A549 (cell line): ENCODE measurements at regions not wholly inside any gene's neighbourhood (a gene's known extent, or its start where the extent isn't known, plus 50 kb on each side); places are given as distances from the start of the nearest gene placed in this dataset.

Experiments
- ATAC-seq, 2 experiments: fragments of 200-7000 bp in 1 of 2; fragments of >200 bp in 1 of 2; cut with Nextera tagmentation in 1 of 2; cut with Tn5 transposase in 1 of 2; 3 replicates each; pipeline versions ENCODE4 v1.8.0 to v1.9.1; 2018 to 2020; ENCODE audit warnings: mild to moderate bottlenecking in 1 of 2, moderate library complexity in 1 of 2
- CTCF ChIA-PET: fragments of 300-600 bp; sonication (Branson Sonifier 250); formaldehyde crosslinking; extraction: SDS; loops from one replicate; lab custom pipeline; 2021; ENCODE audit warnings: antibody characterized with exemption, inconsistent platforms; lab: Yijun Ruan, JAX
- POLR2A ChIA-PET: fragments of 350-600 bp; formaldehyde crosslinking; extraction: SDS; loops from one replicate; lab custom pipeline; 2021; ENCODE audit warnings: antibody characterized with exemption, inconsistent platforms; lab: Yijun Ruan, JAX
- DNase-seq, 2 experiments: peaks; one replicate each; pipeline versions ENCODE4 v3.0.0 to v3.0.0-alpha.2; 2011 to 2016; ENCODE audit warnings: low read depth in 1 of 2, low spot score in 1 of 2
- FAIRE-seq: peaks from 2 replicates; lab custom pipeline; 2011; peaks lifted over from hg19 to GRCh38; lab: Jason Lieb, UNC
- H3K27ac ChIP-seq, 2 experiments: fragments of >200 bp; sonication (Bioruptor Twin); formaldehyde crosslinking; 3 replicates each; pipeline ENCODE4 v1.5.1; 2016 to 2017
- H3K4me1 ChIP-seq: fragments of >200 bp; sonication (Bioruptor Twin); formaldehyde crosslinking; 3 replicates; pipeline ENCODE4 v1.6.1; 2016
- H3K4me2 ChIP-seq: fragments of >200 bp; sonication (Bioruptor Twin); formaldehyde crosslinking; 3 replicates; pipeline ENCODE4 v1.6.1; 2016
- H3K4me3 ChIP-seq: fragments of >200 bp; sonication (Bioruptor Twin); formaldehyde crosslinking; 3 replicates; pipeline ENCODE4 v1.5.1; 2016
- H3K9me3 ChIP-seq: fragments of >200 bp; sonication (Bioruptor Twin); formaldehyde crosslinking; 3 replicates; pipeline ENCODE4 v1.6.1; 2016
- ATOH8 ChIP-seq: fragments of 250-450 bp; sonication (Bioruptor Pico); IDR thresholded peaks from 2 replicates; pipeline ENCODE4 v1.5.0; 2020; ENCODE audit warnings: low read depth, mild to moderate bottlenecking, moderate library complexity
- BCL3 ChIP-seq: fragments of >200 bp; sonication (Bioruptor Twin); formaldehyde crosslinking; IDR thresholded peaks from 3 replicates; pipeline ENCODE4 v1.6.1; 2016
- CBX8 ChIP-seq: fragments of 200-600 bp; sonication (generic); IDR thresholded peaks from 2 replicates; pipeline ENCODE4 v1.6.1; 2016
- CHD2 ChIP-seq: fragments of 150-350 bp; IDR thresholded peaks from 2 replicates; pipeline ENCODE4 v1.6.1; 2014; ENCODE audit warnings: low read length; ENCODE audit not compliant: partially characterized antibody
- CHD4 ChIP-seq: fragments of 200-600 bp; sonication (generic); IDR thresholded peaks from 2 replicates; pipeline ENCODE4 v1.6.1; 2016; ENCODE audit warnings: antibody characterized with exemption, mild to moderate bottlenecking, borderline replicate concordance
- EHMT2 ChIP-seq: fragments of 200-600 bp; sonication (generic); IDR thresholded peaks from 2 replicates; pipeline ENCODE4 v1.6.1; 2016; ENCODE audit warnings: antibody characterized with exemption, low read depth, mild to moderate bottlenecking, moderate library complexity
- FOXS1 ChIP-seq: fragments of 250-450 bp; sonication (Bioruptor Pico); IDR thresholded peaks from 2 replicates; pipeline ENCODE4 v1.5.0; 2020; ENCODE audit warnings: mild to moderate bottlenecking, moderate library complexity
- HEYL ChIP-seq: fragments of 250-450 bp; sonication (Bioruptor Pico); IDR thresholded peaks from 2 replicates; pipeline ENCODE4 v1.8.0; 2021; ENCODE audit warnings: mild to moderate bottlenecking, moderate library complexity
- HMGXB4 ChIP-seq: fragments of 250-450 bp; sonication (Bioruptor Pico); IDR thresholded peaks from 2 replicates; pipeline ENCODE4 v1.5.0; 2021; ENCODE audit warnings: mild to moderate bottlenecking, moderate library complexity, borderline replicate concordance
- HOXA7 ChIP-seq: fragments of 250-450 bp; sonication (Bioruptor Pico); IDR thresholded peaks from 2 replicates; pipeline ENCODE4 v1.5.0; 2020; ENCODE audit warnings: mild to moderate bottlenecking, moderate library complexity
- HOXB5 ChIP-seq: fragments of 250-450 bp; sonication (Bioruptor Pico); IDR thresholded peaks from 2 replicates; pipeline ENCODE4 v1.5.0; 2020; ENCODE audit warnings: mild to moderate bottlenecking, moderate library complexity
- JUN ChIP-seq, 2 experiments: fragments of >200 bp; sonication (Bioruptor Twin); formaldehyde crosslinking; IDR thresholded peaks; 2 replicates in 1 of 2; 3 replicates in 1 of 2; pipeline ENCODE4 v1.6.1; 2016 to 2017
- NFE2L2 ChIP-seq: fragments of 150-350 bp; conservative IDR thresholded peaks from 2 replicates; pipeline ENCODE4 v1.6.1; 2014; ENCODE audit warnings: low read length
- NR3C1 ChIP-seq: fragments of >200 bp; sonication (Bioruptor Twin); formaldehyde crosslinking; IDR thresholded peaks from 3 replicates; pipeline ENCODE4 v1.6.1; 2017
- PHF8 ChIP-seq: fragments of 200-600 bp; sonication (generic); IDR thresholded peaks from 2 replicates; pipeline ENCODE4 v1.6.1; 2016; ENCODE audit warnings: low read depth, mild to moderate bottlenecking, antibody characterized with exemption, moderate library complexity, borderline replicate concordance
- SMC3 ChIP-seq: fragments of >200 bp; sonication (Bioruptor Twin); formaldehyde crosslinking; IDR thresholded peaks from 3 replicates; pipeline ENCODE4 v1.6.1; 2018; ENCODE audit warnings: inconsistent platforms
- SREBF2 ChIP-seq: fragments of 450-650 bp; IDR thresholded peaks from 2 replicates; pipeline ENCODE4 v1.6.1; 2014; ENCODE audit warnings: mild to moderate bottlenecking, moderate library complexity
- TFCP2L1 ChIP-seq: fragments of 250-450 bp; sonication (Bioruptor Pico); IDR thresholded peaks from 2 replicates; pipeline ENCODE4 v1.5.0; 2021; ENCODE audit warnings: mild to moderate bottlenecking
- TP53 ChIP-seq: fragments of 250-450 bp; sonication (Bioruptor Pico); IDR thresholded peaks from 2 replicates; pipeline ENCODE4 v1.5.0; 2021; ENCODE audit warnings: mild to moderate bottlenecking, moderate library complexity
- ZC3H11A ChIP-seq: fragments of 450-650 bp; IDR thresholded peaks from 2 replicates; pipeline ENCODE4 v1.6.1; 2014; ENCODE audit warnings: antibody characterized with exemption, mild to moderate bottlenecking
- ZFP36 ChIP-seq: fragments of 450-650 bp; IDR thresholded peaks from 2 replicates; pipeline ENCODE4 v1.6.1; 2014; ENCODE audit warnings: borderline replicate concordance; ENCODE audit not compliant: partially characterized antibody
- ZNF302 ChIP-seq: fragments of 250-450 bp; sonication (Bioruptor Pico); IDR thresholded peaks from 2 replicates; pipeline ENCODE4 v1.9.0; 2021; ENCODE audit warnings: inconsistent platforms, mild to moderate bottlenecking, moderate library complexity
- ZSCAN20 ChIP-seq: fragments of 250-450 bp; sonication (Bioruptor Pico); IDR thresholded peaks from 2 replicates; pipeline ENCODE4 v1.8.0; 2022; ENCODE audit warnings: mild to moderate bottlenecking, moderate library complexity
- WGBS: methylation state at CpG from one replicate; pipeline ENCODE4 v1.1.6; 2017; ENCODE audit errors: missing lambda C conversion rate; 5-methylcytosine and 5-hydroxymethylcytosine counted together

- CTCF ChIA-PET: no interaction called here
- WGBS: 0% methylated on average over 1 of the region's 1 CpG
- FAIRE-seq: no peak
- H3K4me3 ChIP-seq: no peak overlapping the region
- DNase-seq: no peak
- TF ChIP-seq BCL3 (no peak), ATOH8 (CRISPR knock-in tag) (no peak), HOXB5 (no peak), ZC3H11A (no peak), HOXA7 (CRISPR knock-in tag) (no peak), HMGXB4 (CRISPR knock-in tag) (no peak), ZSCAN20 (CRISPR knock-in tag) (no peak), ZFP36 (no peak), ZNF302 (CRISPR knock-in tag) (no peak), SMC3 (no peak), FOXS1 (no peak), TFCP2L1 (CRISPR knock-in tag) (no peak), NFE2L2 (no peak), JUN (IDR thresholded peaks at IDR 0.05) (no peak), CHD4 (no peak), EHMT2 (no peak)
- TF ChIP-seq, all 56 proteins: peak for 0
- Histone ChIP-seq H3K9me3 (no peaks in the 10 kb centered on the region), H3K4me1 (no peaks in the 10 kb centered on the region), H3K4me2 (no peak overlapping the region), H3K27ac (no peak overlapping the region)
- POLR2A ChIA-PET: no interaction called here
- no peak for ATAC-seq
Measured at GRCh38 chr4:45062935-45063545, 336.7 kb upstream of the GNPDA2 start.

- TF ChIP-seq PHF8 (no peak), CHD2 (no peak), HEYL (no peak), NFE2L2 (no peak), SREBF2 (no peak), BCL3 (no peak), ZC3H11A (no peak), TP53 (CRISPR knock-in tag) (no peak), ZSCAN20 (CRISPR knock-in tag) (no peak), CBX8 (no peak), ZNF302 (CRISPR knock-in tag) (no peak), NR3C1 (no peak)
- DNase-seq (no peak), ATAC-seq (no peak), FAIRE-seq (no peak)
- H3K27ac ChIP-seq: no peak overlapping the region
- ChIA-PET POLR2A (no interaction called here), CTCF (interaction anchor here (0.6 kb wide), 1 partner anchor 142 kb away, joined by 3 read pairs; no protein-coding TSS in a partner anchor)
- 8% methylated on average over 2 of the region's 2 CpGs for WGBS
- no peak overlapping the region for H3K4me2 ChIP-seq
- H3K9me3 ChIP-seq: no peaks in the 10 kb centered on the region
- H3K4me3 ChIP-seq: no peak overlapping the region
- H3K4me1 ChIP-seq: no peaks in the 10 kb centered on the region
Measured at GRCh38 chr4:45043911-45044310, 317.6 kb upstream of the GNPDA2 start.
